Stimulated activated CD4-positive, alpha-beta T cell treated with anti-CD3 and anti-CD28 coated beads, Interleukin-4, amount 100 ng/mL, for 1 hour (primary cell): ENCODE measurements at regions not wholly inside any gene's neighbourhood (a gene's known extent, or its start where the extent isn't known, plus 50 kb on each side); places are given as distances from the start of the nearest gene placed in this dataset.

Source experiments
- DNase-seq: peaks from one replicate; pipeline ENCODE4 v3.0.0-alpha.2; 2020

DNA sequence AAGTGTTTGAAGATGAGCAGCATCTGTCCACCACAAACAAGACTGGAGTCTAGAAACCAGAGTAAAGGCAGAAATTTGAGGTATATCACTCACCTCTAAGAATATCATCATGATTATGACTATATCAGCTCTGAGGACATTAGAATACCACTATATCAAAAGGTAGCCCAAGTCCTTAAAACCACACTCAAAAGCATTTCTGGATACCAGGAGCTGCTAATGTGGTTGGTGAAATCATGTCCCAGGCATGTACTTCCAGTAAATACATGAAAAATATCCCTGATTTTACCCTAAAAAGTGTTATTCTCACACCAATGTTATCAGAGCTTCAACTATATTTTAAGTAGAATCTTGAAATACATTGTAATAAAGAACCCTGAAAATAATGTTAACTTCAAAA, 136.3 kb upstream of the SMAD1 start:
- DNase-seq = no peak

DNA sequence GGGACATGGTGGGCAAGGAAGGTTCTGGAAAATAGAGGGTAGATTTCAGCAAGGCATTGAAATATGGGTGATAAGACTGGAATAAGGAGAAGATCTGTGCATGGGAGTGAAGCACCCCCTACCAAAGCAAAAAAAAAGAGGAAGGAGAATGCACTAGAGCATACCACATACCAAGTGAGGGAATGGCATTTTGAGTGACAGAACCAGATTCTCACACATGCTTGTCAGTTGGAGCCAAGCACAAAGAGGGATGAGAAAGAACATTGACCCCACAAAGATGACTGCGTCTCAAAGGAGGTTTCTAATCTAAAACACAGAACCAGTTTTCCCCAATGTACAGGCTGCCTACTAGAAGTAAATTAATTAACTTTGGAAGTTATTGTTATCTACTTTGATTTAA, 140.3 kb upstream of the SMAD1 start:
- no peak for DNase-seq

DNA sequence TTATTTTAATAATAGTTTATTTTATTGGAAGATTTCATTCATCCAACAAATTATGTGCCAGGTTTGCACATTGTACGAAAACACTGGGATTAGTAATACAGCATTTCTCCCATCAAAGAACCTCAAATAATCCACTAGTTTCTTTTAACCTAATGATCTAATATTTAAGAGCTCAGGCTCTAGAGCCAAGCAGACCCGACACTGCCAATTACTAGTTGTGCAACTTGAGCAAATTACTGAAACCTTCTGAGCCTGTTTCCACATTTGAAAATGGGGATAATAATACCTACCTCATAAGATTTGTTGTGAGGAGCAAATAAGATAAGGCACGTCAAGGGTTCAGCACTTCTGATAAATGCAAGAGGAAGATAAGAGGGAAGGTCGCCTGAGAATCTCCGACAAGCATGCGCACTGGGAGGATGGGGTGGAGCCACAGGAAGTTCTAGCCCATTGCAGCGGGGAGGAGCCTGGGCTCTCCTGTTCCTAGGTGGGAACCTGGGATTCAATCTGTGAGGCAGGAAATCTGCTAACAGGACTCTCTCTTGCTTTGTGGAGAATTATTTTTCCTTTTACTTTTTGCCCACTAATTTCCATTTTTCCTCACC, 141.5 kb upstream of the SMAD1 start:
- no peak for DNase-seq

DNA sequence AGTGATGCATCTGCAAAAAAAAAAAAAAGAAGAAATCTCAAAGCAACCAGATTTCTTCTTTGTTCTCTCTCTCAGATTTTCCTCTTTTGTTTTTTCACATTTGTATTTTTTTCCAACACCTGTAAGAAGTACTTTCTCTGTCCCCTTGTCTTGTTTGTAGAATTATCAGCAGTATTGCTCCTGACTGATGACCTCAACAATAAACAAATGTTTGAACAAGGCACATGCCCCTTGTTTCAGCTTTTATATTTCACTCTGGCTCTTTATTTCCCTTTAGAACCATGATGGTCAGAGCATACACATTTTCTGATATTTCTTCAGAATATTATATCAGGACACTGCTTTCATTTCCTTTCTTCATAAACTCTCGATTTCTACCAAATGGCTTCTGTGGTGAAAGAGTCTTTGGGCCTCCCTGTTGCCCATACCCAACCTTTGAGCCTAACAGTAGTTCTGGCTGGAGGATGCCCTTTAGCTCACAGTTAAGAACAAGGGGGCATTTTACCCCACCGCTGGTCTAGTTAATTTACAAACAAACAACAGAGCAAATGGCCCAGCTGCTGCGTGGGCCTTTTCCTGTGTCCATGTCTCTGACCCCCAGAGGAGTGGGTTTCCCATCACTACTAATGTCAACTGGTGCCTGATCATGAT, 142.5 kb upstream of the SMAD1 start:
- no peak for DNase-seq

DNA sequence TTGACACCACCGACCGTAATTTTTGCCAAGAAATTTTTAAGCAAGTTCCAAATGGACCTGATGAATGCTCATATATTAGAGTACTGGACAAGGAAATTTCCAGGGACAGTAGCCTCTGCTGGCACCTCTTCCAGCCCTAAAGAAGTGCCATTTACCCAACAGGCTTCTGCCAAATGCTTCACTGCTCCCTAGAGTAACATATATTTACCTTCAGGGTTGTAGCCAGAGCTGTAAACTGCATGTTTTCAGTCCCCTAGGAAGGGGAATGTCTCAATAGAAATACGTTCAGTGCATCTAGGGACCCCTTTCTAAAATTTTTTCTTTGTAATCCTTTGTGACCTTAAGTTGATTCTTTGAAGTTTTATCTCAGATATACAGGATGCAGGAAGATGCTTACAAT, 143.1 kb upstream of the SMAD1 start:
- no peak for DNase-seq

DNA sequence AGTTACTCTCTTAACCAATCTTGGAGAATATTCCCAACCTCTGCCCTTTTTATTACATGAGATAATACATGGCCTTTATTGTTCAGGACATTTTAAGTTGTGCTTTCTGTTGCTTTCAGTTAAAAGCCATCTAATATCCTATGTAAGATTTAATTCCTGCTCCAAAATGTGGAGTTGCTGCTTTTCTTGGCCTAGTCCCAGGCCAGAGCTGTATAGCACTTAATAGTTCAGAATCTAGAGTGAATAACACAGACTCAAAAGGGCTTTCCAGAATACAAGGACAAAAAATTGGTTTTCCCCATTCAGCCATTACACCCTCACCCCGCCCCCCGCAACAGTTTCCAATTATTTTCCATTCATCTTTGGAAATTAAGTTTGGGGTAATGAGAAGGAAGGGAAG, 144.3 kb upstream of the SMAD1 start:
- no peak for DNase-seq

DNA sequence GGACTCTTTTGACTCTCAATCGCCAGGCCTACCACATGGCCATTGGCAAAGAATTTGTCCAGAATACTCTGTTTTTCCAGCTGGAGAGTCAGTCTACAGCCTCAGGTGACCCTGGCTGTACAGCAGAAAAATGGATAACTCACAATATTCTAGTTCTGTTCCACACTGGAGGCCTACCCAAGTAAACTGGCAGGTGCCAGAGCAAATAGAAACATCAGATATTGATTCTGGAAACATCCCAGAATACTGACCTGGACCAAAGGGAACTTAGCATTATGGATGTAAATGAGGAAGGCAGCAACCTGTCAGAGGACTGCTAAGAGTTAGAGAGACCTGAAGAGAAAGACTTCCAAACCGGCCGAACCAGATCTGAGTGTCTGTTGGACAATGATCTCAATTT, 147.9 kb upstream of the SMAD1 start:
- no peak for DNase-seq

DNA sequence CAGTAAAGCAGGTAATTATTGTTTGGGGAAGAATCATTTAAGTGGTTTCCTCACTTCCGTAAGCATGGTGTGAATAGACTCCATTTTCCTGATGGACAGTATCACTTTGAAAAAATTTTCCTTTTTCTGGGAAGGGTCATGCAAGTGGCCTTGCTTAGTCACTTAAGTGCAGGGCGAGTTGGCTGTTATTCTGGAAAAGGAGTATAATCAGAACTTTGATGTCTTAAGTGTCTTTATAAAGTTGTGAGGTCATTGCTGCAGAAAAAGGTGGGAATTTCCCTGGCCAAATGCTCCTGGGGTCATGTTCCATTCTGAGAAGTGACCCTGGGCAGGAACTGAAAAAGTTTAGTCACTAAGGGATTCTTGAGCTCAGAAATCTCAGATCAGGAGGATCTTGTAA, 146.1 kb upstream of the OTUD4 start:
- DNase-seq = no peak

DNA sequence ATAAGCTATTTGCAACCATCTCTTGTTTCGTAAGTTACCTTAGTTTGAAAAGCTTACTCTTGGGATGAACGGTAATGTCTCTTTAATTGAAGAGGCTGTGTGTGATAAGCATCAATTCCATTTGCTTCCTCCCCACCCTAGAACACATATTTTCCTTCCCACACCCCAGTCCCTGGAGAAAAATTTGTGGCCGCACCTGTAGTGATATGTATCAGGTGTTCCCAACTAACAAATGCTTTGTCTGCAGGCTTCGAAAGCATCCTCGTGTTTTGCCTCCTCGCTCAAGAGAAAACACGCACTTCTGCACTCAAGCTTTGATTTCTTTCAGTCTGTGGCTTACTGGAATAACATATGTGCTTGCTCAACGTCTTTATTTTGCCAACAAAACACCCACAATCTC, 143.8 kb upstream of the OTUD4 start:
- DNase-seq = no peak

DNA sequence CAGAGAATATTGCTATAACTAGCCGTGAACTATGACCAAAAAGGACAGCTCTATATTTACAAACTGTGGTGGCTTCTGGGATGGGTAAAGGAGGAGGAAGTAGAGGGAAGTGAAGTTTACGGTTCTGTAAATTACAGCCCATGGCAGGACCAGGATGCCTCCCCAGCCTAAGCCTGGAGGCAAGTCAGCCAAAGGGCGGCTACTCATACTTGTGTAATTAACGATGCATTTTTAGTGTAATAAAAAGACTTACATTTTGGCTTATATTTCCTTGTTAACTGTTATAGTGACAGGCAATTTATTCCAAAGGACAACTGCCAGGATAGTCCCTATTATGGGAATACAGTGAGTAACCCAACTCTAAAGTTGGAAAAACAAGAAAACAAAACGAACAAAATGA, 139.9 kb upstream of the OTUD4 start:
- no peak for DNase-seq

DNA sequence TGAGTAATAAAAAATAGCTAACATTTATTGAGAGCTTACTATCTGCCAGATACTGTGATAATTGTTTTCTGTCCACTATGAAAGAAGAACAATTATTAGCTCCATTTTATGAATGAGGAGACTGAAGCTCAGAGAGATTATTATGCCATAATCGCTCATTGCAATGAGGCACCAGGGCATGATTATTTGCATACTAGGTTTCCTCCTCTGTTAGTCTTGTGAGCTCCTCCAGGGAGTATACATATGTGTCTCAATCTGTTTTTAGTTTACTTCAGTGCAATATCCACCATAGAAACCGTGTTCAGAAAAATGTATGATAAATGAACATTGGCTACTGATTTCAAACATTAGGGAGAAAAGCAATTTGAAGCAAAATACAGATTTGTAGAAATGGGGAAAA, 139.4 kb upstream of the OTUD4 start:
- no peak for DNase-seq

DNA sequence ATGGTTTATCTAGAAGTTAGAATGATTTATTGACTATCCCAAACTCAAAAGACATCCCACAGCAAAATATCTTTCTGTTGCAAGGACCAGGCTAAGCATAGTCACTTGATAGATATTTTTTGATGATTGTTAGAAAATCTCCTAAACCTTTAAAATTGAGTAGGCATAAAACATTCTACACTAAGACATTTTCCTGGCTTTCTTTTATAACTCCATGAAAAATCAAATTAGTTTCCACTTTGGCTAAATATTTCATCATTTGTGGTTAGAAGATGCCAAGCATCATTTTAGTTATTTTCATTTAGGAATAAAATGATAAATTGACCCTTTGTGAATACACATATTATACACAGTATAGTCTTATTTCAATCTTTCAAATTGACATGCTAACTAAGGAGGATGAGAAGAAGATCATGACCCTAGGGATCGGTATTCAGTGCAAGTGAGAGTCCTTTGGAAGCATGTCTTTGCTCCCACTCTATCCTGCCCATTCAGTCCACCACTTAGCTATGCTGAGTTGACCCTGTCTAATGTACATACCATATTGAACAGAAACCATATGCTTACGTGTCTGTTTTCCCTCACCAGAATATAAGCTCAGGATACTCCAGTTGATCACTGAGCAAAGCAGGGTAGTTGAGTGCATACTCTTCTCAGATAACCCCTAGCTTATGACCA, 136.6 kb upstream of the OTUD4 start:
- no peak for DNase-seq

DNA sequence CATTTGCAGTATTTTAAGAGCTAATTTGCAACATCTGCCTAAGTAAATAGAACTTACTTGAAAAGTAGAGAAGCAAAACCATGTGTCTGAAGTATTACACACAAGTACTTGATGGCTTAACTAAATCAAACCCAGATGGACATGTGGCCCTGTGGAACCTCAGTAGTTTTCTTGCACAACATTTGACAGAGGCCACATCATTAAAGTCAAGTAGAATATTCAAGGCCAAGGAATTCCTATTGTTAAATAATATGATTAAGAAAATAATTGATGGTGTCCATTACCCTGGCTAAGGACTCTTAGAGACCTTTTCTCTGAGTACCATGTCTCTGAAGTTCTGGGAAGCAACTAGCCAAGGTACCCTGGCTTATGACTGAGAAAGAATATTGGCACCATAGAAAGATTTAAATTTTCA, 135.4 kb upstream of the OTUD4 start:
- DNase-seq = no peak

DNA sequence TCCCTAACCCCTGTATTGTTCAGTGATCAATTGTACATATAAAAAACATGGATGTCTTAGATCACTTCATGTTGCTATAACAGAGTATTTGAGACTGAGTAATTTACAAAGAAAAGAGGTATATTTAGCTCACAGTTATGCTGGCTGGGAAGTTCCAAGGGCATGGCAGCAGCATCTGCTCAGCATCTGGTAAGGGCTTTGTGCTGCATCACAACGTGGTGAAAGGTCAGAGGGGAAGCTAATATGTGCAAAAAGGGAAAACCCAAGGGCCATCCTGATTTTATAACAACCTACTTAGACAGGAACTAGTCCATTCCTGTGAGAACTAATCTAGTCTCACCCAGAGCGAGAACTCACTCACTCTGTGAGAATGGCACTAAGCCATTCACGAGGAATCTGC, 128.2 kb upstream of the OTUD4 start:
- no peak for DNase-seq

DNA sequence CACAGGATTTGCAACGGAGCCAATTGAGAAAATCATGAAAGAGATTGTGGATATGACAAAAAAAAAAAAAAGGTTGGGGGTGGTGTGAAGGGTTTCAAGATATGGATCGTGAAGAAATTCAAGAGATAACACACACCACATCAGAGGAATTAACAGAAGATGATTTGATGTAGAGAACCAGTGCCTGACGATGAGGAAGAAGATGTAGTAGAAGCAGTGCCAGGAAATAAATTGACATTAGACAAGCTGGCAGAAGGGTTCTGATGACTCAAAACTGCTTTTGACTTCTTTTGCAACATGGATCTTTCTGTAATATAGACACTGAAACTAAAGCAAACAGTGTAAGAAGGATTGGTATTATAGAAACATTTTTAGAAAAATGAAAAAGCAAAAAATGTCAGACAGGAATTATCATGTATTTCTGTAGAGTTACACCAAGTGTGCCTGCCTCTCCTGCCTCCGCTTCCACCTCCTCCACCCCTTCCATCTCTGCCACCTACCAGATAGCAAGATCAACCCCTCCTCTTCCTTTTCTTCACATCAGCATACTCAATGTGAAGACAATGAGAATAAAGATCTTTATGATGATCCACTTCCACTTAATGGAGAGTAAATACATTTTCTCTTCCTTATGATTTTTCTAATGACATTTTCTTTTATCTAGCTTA, 127.5 kb upstream of the OTUD4 start:
- no peak for DNase-seq

DNA sequence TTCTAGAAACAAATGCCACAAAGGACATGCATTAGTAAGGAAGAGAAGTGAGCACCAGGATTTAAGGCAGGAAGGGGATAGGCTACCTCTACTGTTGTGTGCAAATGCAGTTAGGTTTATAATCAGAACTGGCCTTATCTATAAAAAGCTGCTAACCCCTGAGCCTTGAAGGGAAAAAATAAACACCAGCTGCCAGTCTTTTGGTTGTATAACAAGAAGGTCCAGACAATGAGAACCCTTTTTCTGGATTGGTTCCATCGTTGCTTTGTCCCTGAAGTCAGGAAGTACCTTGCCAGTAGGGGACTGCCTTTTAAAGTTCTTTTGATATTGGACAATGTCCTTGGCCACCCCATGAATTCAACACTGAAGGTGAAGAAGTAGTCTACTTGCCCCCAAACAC, 126.7 kb upstream of the OTUD4 start:
- DNase-seq = no peak

DNA sequence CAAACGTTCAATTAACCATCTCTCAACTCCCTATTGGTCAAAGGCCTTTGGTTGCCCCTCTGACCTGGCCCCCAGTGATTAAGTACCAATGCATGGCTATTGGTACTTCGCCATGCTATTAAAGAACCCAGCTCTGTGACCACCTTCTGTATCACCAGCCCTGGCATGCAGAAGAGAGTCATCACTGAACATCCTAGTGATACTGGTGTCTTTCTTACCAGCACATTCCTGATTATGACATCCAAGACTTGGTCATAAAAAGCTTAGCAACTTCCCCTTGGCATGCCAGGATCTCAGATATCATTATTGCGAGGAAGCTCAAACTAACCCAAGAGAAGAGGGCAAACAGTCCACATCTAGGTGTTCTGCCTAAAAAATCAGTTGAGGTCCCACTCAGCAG, 122.3 kb upstream of the OTUD4 start:
- no peak for DNase-seq

DNA sequence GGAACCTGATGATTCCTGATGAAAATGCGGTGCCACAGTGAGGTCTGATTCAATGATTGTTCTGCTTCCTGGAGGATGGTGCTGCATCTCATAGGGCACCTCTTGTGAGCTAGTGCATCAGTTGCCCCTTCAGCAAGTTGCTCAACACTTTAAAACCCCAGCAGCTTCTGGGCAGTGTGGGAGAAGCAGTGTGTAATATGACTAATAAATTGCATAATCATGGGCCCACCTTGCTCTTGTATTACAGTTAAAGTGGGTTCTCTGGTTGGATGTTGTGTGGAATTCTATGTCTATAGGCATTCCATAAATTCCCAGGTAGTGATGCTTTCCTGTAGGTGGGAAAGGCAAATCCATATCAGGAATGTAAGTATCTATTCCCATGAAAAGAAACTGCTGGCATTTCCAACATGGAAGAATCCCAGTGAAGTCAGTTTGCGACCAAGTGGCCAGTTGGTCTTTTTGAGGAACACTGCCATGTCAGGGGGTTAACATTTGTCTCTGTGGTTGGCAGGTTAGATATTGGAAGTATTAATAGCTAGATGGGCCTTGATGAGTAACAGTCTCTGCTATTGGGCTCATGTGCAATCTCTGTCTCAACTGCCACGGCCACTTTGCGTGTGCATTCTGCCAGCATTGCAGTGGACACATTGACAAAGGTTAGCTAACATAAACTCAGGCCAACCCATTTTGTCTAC, 121.1 kb upstream of the OTUD4 start:
- DNase-seq = no peak

DNA sequence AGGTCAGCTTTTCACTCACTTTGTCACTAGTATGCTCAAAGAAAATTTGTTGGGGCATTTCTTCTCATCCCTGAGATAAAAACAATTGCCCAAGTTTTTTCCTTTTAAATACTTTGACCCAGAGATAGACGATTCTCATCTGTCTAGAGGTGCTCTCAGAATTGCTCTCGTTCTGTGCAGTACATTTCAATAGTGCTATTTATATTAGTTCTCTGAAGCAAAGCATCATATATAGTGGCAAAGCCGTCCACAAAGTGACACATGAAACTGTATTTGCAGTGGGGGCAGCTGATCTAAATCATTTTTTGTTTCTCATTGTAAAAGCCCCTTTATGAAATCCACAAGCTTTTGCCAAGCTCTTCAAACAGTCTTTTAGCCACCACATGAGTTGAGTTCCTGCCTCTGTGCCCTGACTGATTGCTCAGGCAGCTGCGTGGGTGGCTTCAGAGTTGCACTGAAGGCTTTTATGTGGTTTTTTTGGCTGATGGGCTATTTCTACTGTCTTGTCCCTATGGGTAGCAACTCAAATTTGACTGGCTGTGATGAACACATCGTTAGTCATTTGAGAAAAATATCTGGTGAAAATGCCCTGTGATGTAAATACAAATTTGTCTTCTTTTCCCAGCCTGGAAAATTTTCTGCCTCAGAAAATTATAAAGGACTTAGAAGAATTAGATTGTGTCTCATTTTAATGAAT, 119.1 kb upstream of the OTUD4 start:
- DNase-seq = peak; percentile 73

DNA sequence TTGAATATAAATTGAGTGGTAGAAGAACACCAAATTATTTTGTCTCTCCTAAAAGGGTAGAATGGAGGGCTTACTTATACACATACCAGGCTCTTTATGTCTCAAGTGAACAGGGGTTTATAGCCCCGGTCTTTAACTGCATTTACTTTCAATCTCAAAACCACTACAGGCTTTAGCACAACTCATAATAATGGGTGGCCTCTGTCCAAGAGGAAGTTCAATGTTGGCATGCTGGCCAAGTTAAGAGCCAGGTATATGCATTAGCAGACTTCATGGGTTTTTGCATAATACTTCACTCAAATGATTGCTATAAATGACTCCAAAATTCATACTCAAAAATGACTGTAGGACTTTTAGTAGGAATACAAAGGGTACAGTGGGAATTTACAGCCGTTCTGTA, 118.5 kb upstream of the OTUD4 start:
- DNase-seq = no peak

DNA sequence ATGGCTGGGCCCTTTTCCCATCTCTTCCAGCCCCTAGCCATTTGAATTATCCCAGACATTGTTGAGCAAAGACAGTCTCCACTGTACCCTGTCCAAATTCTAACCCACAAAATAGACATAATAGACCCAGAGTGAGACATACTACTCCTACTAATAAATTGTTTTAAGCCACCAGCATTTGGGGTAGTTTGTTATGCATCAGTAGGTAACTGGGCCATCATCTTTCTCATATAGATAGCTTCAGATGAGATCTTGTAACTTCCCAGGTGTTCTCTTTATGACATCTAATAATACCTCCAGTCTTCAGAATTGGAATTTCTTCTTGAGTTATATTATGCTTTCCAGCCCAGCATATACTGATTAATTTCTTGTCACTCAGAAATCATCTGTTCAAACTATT, 117.2 kb upstream of the OTUD4 start:
- DNase-seq = no peak

DNA sequence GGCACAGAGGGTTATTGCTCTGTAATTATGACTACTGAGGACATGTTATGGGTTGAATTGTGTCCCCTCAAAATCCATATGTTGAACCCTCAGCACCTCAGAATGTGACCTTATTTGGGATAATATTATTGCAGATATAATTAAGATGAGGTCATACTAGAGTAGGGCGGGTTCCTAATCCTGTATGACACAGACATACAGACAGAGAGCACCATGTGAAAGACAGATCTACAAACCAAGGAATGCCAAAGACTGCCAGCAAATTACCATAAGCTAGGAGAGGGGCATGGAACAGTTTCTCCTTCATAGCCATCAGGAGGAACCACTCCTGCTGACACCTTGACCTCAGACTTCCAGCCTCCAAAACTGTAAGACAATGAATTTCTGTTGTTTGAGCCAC, 115.2 kb upstream of the OTUD4 start:
- DNase-seq = no peak

DNA sequence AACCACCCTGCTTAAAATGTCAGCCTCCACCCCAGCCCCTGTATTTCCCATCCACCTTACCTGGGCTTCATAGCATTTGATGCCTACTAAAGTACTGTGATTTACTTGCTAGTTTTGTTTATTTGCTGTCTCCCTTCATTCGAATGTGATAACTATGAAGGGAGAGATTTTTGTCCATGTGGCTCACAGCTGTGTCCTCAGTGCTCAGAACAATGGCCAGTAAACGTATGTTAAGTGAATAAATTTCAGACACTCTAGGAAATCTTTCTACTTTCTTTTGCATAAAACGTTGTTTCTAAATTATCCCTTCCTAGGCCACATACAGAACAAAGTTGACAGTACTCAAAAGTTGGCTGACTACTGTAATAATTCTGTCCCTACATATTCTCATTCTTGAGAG, 114.7 kb upstream of the OTUD4 start:
- DNase-seq = no peak
